GM06990 (cell line): ENCODE measurements at regions not wholly inside any gene's neighbourhood (a gene's known extent, or its start where the extent isn't known, plus 50 kb on each side); places are given as distances from the start of the nearest gene placed in this dataset.

Source experiments
- DNase-seq: peaks from one replicate; pipeline ENCODE4 v3.0.0-alpha.2; 2011; ENCODE audit not compliant: insufficient read length; ENCODE audit errors: extremely low read depth
- H3K27me3 ChIP-seq: replicated peaks from 2 replicates; pipeline ENCODE4 v1.6.0; 2011; ENCODE audit warnings: low read length; ENCODE audit not compliant: control insufficient read depth, insufficient read depth
- H3K36me3 ChIP-seq: 2 replicates; pipeline ENCODE4 v1.5.1; 2011; ENCODE audit warnings: low read length; ENCODE audit not compliant: control insufficient read depth, insufficient read depth
- H3K4me3 ChIP-seq: replicated peaks from 2 replicates; pipeline ENCODE4 v1.5.1; 2011; ENCODE audit warnings: low read depth, mild to moderate bottlenecking, control low read depth, low read length
- TF ChIP-seq, protein P1 (sequence below): IDR thresholded peaks from 2 replicates; pipeline ENCODE4 v1.5.1; 2011; ENCODE audit warnings: low read length, control low read depth, mild to moderate bottlenecking, inconsistent platforms; ENCODE audit not compliant: insufficient read depth, poor library complexity, severe bottlenecking

DNA sequence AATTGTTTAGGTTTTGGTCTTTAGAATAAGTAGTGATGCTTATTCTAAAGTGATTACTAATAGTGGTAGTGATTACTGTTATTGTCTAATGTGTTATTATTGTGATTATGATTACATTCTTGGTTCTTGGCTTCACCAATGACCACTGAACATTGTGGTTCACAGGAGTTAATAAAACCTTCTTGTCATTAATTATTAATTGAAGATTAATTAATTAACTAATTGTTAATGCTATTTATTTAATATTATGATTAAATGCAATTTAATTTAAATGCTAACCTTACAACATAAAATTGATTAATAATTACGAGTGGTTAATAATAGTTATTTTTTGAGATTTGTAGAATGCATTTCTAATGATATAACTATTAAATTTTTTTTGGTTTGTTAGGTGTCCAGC is 747.7 kb upstream of the POM121L12 start:
- no peaks in the 10 kb centered on the region for H3K36me3 ChIP-seq
- no peak overlapping the region for H3K4me3 ChIP-seq
- H3K27me3 ChIP-seq: no peaks in the 10 kb centered on the region
- DNase-seq: no peak
- TF ChIP-seq, protein P1, sequence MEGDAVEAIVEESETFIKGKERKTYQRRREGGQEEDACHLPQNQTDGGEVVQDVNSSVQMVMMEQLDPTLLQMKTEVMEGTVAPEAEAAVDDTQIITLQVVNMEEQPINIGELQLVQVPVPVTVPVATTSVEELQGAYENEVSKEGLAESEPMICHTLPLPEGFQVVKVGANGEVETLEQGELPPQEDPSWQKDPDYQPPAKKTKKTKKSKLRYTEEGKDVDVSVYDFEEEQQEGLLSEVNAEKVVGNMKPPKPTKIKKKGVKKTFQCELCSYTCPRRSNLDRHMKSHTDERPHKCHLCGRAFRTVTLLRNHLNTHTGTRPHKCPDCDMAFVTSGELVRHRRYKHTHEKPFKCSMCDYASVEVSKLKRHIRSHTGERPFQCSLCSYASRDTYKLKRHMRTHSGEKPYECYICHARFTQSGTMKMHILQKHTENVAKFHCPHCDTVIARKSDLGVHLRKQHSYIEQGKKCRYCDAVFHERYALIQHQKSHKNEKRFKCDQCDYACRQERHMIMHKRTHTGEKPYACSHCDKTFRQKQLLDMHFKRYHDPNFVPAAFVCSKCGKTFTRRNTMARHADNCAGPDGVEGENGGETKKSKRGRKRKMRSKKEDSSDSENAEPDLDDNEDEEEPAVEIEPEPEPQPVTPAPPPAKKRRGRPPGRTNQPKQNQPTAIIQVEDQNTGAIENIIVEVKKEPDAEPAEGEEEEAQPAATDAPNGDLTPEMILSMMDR: no peak

DNA sequence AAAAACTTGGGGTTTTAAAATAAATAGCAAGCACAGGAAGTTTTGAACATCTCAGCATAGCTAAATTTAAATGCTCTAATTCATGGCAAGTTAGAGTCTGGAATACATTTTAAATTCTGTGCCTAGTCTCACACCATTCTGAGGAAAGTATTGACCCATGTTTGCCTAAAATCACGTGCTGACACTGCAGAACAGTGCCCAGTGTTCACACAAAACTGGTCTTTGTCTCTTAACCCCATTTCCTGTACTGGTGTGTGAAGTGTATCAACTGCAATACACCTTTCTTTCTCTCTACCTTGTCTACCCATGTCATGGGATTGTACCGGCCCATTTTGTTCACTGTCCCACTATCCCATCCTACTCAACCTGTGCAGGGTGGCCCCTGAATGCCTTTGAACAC is 749.7 kb upstream of the POM121L12 start:
- TF ChIP-seq, protein P1: no peak

DNA sequence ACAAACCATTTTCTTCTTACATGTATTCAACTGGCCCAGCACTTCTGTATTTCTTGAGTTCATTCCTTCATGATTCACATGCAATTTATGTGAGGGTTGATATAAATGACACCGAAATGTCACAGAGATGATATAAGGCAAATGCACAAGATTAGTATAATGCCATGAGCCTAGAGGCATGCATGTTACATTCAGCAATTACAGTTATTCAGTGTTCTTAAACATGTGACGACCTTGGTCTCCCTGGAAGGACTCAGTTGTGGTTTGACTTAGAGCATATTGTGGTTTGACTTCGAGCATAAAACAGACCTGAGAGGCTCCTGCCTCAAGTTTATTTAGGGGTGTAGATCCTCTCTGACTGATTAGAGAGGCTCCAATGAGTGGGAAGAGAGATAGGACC is 752.1 kb upstream of the POM121L12 start:
- DNase-seq: no peak
- Histone ChIP-seq H3K27me3 (no peaks in the 10 kb centered on the region), H3K36me3 (no peaks in the 10 kb centered on the region), H3K4me3 (no peak overlapping the region)
- TF ChIP-seq, protein P1: no peak

More for the DNA sequence above, 749.7 kb upstream of the POM121L12 start:
- H3K4me3 ChIP-seq: no peak overlapping the region
- DNase-seq: no peak
- H3K36me3 ChIP-seq: no peaks in the 10 kb centered on the region
- H3K27me3 ChIP-seq: no peaks in the 10 kb centered on the region

DNA sequence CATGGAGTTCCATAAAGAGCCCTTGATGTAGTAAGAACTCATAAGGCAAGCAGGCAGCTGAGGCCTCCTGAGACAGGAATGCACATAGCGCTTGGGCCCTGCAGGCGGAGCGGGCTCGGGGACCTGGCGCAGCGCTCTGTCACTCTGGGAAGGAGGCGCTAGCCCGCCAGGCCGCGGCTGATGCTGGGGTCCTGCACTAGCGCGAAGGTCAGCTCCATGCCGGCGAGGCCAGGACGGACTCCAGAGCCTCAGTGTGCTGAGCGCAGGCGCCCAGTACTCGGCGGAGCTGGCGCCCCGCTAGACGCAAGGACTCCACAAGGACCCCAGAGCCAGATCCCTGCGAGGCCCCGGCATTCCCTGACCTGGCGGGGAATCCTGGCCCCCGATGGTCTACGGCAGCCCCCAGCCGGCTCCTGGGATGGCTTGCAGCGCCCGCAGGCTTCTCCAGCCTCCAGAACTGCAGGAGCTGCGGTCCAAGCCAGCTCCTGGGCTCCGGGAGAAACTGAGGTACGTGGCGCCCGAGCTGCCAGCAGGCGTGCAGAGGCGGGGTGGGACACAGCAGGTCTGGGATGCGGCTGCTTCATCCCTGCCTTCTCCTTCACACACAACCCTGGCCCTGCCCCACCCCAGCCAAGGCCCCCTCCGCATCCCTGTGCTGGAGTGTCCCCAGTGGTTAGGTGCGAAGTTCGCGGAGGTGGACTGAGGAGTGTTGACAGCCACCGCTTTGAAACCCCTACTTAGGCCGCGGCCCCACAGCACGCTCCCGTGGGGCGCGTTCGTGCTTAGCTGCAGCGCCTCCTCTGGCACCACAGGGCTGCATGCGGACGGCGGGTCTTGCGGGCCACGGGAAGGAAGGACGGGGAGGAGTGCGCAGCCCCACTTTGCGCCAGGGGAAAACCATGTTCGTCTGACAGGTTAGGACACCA is 761.5 kb upstream of the POM121L12 start:
- no peak overlapping the region for H3K4me3 ChIP-seq
- peak; percentile 4 for DNase-seq
- no peaks in the 10 kb centered on the region for H3K36me3 ChIP-seq
- TF ChIP-seq, protein P1: no peak
- no peaks in the 10 kb centered on the region for H3K27me3 ChIP-seq

DNA sequence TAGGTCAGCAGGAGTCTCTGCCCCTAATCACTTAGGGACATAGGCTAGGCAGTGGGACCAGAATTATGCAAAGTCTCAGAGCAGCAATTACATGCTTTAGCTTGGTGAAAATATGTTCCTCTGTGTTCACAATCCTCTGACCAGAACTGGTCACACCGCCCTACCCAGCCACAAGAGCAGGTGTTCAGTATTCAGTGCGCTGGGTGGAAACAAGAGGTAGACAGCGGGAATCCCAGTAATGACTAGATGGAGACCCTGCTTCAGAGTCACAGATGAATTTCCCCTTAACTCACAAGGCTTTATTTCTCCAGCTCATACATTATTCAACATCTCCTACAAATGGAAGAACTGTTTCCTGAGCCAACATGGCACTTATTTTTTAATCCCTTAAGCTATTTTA is 763.7 kb upstream of the POM121L12 start:
- Histone ChIP-seq H3K36me3 (no peaks in the 10 kb centered on the region), H3K27me3 (no peaks in the 10 kb centered on the region), H3K4me3 (no peak overlapping the region)
- TF ChIP-seq, protein P1: no peak
- DNase-seq: no peak
